Activated CD4-positive, alpha-beta T cell treated with anti-CD3 and anti-CD28 coated beads for 4 hours (primary cell): ENCODE measurements at regions not wholly inside any gene's neighbourhood (a gene's known extent, or its start where the extent isn't known, plus 50 kb on each side); places are given as distances from the start of the nearest gene placed in this dataset.
"Not testable (repeated sequence)": the region's sequence is repeated elsewhere in the genome, so short reads cannot be mapped to it uniquely, and the experiment has no call there.

Experiments
- DNase-seq, 2 donors: peaks; one replicate each; pipeline ENCODE4 v3.0.0-alpha.2; 2020

DNA sequence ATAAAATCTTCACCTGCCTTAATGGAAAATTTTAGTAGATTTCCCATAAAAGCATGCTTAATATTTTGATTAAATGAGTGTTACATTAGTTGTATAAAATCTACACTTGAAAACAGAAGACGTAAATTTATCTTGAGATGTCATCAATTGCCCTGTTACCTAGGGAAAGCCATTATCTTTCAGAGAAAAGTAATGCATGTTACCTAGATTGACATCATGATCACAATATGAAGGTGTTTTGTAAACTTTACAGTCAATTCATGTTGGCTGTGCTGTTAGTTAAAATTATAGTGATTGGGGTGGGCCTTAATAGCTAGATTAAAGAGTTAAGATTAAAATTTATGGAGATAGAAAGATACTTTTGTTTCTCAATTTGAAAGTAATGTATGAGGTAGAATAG is 293.2 kb upstream of the PCDH18 start:
- no peak for DNase-seq

DNA sequence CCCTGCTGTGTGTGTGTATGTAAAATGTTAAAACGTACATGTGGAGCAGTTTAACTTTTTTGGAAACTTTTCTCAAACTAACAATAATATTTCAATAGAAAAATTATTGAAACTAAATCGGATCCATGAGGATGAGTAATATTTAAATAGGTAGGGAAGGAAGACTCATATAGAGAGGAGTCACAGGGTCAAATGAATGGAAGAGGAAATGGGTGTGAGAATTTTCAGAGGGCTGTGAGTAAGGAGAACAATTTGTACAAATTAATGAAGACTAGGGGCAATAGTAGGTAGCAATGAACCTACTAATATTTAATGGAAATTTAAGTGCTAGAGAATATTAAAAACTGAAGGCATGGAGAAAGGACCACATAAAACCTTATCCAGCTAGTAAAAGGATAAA is 290.7 kb upstream of the PCDH18 start:
- DNase-seq = no peak

DNA sequence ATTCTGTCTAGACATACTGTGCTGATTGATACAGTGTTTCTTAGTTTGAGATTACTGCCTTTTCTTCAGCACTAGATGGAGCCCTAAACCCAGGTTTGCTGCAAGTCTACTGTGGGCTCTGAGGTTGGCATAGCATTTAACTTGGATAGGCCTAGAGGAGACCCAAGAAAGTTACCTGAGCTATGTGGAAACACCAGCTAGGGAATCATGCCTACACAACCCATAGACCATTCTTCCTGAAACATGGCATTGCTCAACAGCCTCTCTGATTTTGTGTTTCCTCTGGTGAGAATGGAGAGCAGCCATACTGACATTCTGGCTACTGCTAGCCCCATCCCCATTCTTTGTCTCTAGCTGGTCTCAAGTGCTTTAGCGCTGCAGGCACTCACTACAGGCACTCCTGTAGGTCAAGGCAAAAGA is 287.7 kb upstream of the PCDH18 start:
- no peak for DNase-seq

DNA sequence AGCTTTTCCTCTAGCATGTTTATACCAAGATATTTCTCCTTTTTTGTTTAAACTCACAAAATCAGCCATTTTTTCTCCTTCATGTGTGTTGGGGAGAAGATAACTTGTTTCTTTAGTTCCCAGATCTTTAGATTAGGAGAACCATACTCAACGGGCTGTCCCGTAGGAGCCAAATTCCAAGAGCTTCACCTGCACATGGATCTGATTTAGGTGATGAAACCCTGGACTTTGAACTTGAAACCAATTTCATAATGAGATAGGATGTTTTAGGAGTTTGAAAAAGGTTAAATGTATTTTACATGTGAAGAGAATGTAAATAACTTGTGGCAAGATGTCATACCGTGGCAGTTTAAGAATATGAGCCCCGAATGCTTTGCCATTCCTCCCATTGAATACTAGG is 280.0 kb upstream of the PCDH18 start:
- no peak for DNase-seq

DNA sequence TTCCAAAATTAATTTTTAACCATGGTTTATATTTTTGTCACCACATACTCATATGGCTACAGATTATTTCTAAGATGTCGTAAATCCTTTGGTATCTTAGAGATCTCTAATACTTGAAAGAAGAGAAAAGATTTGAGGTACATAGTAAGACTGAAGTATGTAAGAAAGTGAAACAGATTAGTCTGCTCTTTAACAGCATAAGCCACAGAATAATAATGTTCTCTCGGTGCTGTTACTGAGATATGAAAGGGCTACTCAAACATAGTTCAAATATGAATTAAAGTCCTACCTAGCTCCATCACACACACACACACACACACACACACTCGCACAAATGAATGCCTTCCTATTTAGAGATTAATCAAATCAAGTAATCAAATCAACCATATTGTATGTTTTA is 274.1 kb upstream of the PCDH18 start:
- DNase-seq = no peak

DNA sequence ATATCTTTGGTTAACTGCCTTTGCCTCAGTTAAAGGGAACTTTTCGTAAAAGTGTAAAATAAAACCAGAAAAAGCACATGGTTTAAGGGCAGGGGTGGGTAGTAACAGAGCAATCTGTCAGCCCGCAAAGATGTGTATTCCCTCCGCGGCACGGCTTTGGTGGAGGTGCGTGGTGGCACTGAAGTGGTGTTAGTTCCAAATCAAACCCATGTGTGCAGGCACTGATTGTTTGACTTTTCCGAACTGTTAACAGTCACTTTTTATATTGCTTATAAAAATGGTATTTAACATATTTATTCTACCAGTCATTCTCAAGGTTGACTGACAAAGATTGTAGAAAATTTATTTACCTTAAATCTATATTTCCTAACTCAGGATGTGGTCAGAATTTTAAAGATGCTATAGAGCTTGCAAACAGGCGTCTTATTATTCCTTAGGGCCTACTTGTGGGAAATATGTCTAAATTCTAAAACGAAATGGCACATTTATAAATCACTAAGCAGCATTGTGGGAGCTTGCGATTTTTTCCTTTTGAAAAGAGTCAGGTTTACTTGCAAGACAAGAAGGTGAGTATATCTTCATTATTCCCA is 272.7 kb upstream of the PCDH18 start:
- DNase-seq = no peak

DNA sequence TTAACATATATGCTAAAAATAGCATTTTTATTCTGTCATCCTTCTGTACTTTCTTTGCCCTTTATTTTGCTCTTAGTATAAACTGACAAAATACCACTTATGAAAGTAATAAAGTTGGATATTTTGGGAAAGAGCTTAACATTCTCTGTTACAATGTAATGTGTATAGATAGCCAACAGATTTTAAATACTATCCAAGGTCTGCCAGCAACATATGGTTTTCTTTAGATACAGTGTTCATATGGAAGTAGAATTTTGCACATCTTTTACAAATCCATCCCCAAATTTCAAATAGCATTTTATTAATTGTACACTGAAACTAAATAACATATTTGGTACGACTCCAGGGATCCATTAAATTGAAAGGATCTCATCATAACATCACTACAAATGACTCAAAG is 268.6 kb upstream of the PCDH18 start:
- DNase-seq = no peak

DNA sequence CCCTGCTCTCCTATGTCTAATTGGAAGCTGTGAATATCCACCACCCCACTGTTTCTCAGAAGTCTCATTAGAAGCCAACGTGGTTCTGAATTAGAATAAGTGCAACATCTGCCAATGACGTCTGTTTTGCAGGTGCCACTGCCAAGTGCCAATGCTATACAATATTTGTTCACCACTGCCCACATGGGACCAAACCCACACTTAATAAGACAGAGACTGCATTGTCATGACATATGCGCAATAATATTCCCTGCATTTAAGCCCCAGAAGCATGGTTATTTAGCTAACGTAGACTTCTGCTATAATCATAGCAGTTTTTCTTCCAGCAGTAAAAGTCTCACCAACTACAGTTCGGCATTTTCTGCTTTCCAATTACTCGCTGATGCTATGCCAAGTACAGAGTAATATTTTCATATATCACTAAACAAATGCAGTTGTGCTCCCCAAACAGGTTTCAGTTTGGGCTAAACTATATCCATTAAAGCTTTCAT is 262.5 kb upstream of the PCDH18 start:
- no peak for DNase-seq

DNA sequence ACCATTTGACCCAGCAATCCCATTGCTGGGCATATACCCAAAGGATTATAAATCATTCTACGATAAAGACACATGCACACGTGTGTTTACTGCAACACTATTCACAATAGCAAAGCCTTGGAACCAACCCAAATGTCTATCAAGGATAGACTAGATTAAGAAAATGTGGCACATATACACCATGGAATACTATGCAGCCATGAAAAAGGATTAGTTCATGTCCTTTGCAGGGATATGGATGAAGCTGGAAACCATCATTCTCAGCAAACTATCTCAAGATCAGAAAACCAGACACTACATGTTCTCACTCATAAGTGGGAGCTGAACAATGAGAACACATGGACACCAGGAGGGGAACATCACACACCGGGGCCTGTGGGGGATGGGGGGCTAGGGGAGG is 257.0 kb upstream of the PCDH18 start:
- DNase-seq = not testable (repeated sequence)

DNA sequence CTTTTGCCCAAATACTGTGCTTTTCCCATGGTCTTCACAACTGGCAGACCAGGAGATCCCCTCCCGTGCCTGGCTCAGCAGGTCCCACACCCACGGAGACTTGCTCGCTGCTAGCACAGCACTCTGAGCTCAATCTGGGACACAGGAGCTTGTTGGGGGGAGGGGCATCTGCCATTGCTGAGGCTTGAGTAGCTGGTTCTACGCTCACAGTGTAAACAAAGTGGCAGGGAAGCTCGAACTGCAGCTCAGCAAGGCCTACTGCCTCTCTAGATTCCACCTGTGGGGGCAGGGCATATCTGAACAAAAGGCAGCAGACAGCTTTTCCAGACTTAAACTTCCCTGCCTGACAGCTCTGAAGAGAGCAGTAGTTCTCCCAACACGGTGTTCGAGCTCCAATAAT is 251.6 kb upstream of the PCDH18 start:
- not testable (repeated sequence) for DNase-seq

DNA sequence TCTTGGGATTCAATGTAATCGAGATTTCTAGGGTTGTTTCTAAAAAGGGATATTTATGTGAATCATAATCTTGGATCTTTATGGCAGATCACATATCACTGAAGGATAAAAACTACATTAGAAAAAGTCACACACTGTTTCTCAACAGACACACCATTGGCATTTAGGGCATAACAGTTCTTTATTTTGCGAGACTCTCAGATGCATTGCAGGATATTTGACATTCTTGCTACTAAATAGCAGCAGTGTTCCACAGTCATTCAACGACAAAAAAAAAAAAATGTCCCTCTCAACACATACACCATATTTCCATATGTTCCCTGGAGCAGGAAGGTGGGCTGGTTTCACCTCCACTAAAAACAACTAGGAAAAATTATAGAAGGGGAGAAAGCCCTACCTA is 243.4 kb upstream of the PCDH18 start:
- no peak for DNase-seq

DNA sequence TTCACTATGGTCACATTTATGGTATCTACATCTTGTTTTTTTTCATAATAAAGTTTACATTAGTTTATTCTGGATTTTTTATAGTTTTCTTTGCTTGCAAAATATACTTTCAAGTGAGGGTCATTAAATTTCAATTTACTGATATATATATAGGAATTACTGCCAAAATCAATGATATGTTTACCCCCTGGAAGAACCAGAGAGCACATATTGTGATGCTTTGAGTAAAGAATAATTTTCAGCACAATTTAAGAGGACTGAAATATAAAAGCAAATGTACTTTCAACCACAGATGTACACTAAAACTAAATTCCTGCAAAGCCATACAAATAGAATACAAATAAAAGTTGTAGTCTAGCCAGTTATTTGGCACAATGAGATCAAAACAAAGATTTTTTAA is 242.2 kb upstream of the PCDH18 start:
- DNase-seq = no peak

DNA sequence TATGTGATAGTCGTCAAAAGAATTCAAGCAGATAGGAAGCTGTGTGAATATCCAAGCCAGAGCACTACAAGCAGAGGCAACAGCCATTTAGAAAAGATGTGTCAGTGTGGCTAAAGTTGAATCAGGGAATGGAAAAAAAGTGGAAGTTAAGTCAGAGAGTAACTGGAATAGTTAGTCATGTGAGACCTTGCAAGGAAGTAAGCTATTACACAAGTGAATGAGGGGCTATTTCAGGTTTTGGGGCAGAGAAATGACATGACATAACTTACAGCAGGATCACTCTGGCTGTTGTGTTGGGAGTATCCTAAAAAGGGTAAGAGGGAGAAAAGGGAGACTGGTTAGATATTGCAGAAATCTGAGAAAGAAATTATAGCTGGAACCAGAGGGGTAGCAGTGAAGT is 236.6 kb upstream of the PCDH18 start:
- no peak for DNase-seq

DNA sequence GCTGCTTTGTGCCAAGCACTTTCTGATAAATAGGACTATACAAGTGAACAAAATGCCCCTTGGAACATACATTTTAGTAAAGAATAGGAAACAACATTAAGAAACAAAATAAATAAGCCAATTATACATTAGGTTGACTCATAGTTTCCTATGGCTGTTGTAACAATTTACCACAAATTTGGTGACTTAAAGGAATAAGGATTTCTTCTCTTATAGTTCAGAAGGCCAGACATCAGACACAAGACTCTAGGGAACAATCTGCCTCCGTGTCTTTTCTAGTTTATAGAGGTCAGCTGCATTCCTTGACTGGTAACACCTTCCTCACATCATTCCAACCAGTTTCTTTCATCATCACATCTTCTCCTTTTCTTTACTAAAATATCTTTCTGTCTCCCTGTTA is 235.9 kb upstream of the PCDH18 start:
- no peak for DNase-seq

DNA sequence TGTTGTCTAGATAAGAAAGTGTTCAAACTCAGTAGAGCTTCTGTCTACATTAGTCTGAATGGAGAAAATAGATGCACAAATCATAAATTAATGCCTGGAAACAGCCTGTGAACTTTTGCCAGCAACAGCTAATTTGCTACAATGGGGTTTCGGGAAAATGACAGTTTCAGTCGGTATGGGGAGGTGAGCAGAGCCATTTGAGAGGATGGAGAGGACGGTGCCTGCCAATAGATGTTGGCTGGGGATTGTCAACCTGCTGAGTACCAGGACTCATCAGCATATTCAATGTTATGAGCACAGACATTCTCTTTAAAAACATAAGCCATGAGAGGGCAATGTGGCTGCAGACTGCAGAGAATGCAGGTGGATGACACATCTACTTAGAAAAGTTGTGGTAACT is 230.3 kb upstream of the PCDH18 start:
- DNase-seq = no peak

DNA sequence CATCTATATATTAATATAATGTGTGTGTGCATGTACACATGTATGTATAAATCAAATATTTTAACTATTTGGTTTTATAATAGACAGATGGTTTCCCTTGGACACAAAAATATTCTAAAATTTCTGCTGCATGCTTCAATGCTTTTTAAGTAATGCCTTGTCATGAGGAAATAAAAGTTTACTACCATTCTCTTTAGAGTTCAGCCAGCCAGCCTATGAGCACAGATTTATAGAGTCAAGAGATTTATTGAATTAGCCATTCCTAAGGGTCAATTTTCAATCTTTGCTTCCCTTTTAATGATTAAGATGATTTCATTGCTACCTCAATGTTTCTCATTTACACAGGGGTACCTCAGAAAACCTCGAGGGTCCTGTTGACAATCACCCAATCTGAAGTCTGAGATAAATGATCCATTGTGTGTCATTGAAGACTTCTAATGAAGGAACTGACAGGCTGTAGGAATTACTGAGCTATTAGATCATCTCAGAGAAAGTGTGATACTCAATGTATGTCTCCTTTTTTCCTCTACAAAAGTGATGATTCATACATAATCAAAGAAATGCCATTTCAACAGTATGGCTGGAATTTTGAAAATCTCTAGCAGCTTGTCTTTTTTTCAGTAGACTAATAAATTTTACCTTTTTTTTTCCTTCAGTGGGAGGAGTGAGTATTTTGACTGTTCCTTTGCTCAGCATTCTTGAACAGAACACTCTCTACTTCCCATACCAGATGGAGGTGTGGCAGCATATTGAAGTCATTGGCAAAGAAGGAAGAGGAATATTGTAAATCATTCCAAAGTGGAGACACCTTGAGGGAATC is 222.6 kb upstream of the PCDH18 start:
- DNase-seq = no peak

DNA sequence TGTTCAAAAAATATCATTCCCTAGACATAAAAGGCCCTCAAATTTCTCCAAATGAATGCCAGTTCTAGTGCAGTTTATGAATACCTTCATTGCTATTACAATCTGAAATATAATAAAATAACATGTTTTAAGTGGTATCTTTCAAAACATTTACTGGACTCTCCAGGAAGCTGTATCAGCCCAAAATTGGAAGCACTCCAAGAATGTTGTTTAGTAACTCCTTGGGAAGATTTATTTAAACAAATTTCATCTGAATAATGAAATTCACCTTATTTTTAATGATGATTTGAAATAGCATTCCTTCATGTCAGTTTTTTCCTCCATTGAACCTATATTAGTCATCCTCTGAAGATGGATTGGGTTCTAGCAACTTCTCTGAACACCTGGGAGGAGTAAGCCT is 217.2 kb upstream of the PCDH18 start:
- DNase-seq = no peak

DNA sequence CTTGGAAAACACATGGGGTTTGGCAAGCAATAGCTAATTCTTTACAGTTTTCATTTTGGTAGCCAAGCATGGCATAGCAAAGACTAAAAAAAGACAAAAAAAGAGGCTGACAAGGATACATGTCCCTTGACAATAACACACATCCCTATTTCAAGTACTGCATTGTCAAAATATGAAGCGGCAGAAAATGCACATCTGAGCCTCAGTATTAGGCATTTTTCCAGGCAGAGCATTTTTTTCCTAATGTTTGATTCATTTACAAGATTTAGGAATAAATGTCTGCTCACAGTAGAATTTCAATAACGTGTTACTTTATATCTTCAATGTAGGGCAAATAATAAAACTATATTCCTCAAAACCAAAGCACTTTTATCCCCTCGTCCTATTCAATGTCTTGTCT is 216.3 kb upstream of the PCDH18 start:
- no peak for DNase-seq

DNA sequence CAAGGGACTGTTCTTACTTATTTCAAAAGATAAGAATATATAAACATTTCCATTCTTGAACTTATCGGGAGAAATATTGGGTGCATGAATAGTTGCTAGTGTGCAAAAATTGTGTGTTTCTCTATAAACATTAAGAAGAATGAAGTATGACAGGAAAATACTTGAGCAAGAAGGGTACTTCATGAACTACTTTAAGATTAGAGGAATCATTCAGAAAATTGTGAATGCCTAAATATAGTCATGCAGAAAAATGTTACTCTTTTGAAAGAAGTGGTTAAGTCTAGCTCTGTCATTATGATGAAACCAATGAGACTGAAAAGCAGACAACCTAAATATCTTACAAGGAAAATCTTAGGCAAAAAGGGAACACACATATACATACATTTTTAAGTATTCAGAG is 207.8 kb upstream of the PCDH18 start:
- no peak for DNase-seq

DNA sequence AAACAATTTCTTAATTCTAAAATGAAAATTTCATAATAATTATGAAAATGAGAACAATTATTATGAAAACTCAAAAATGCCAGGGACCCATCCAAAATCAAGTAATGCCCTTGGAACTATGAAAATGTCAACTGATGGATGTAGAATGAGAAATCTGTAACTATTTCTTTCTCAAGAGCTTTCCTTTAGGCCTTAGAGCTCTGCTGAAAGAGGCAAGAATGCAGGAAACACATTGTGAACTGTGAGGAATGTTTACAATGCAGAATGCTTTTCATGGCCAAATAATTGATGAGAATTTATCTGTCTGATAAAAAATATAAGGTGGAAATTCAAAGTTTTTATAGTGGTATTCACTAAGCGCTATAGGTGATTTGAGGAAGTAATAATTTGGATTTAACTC is 207.1 kb upstream of the PCDH18 start:
- DNase-seq = no peak

DNA sequence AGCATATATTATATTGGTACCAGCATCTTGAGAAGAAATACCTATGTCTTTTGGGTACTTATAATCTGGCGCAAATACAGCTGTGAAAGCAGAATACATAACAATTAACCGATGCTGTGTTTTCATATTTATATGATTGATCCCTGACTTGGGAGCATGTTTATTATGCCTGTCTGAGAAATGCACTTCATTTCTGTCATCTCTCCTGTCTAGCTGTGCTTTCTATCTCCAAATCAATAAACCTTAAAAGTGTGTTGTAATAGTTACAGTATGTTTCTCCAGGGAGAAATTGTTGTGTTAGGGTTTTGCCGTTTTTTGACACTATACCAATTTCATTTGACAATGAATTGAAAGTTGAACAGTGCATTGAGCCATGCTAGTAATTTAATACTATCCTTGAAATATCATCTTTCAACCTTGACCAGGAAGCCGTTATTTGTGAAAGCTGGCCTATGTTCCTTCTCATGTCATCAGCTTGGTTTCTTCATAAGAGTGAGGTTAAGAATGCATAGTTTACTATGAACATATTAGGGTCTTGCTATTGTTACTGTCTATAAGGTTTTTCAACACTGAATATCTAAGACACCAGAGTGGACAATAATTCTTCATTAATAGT is 206.2 kb upstream of the PCDH18 start:
- no peak for DNase-seq

DNA sequence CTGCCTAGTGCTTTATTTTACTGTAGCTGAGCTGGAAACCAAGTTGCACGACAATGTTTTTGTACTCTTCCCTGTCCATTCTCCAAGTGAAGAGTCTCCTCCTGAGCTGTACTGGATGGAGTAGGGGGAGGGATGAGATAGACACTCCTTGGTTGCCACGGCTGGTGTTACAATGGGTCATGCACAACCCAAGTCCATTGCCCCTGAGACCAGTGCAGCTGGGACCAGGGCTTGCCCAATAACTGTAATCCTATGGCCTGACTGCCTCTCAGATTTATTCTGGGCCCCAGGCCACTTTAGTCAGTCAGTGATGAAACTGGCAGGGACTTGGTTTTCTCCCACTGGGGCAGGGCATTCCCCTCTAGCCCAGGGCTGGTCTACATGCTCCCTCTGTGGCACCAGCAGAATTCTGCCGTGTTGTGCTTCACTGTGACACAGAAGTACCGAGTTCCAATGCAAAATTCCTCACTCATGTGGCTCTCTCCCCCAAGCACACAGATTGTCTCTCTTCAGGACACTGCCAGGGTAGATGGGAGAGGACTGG is 203.3 kb upstream of the PCDH18 start:
- DNase-seq = no peak

DNA sequence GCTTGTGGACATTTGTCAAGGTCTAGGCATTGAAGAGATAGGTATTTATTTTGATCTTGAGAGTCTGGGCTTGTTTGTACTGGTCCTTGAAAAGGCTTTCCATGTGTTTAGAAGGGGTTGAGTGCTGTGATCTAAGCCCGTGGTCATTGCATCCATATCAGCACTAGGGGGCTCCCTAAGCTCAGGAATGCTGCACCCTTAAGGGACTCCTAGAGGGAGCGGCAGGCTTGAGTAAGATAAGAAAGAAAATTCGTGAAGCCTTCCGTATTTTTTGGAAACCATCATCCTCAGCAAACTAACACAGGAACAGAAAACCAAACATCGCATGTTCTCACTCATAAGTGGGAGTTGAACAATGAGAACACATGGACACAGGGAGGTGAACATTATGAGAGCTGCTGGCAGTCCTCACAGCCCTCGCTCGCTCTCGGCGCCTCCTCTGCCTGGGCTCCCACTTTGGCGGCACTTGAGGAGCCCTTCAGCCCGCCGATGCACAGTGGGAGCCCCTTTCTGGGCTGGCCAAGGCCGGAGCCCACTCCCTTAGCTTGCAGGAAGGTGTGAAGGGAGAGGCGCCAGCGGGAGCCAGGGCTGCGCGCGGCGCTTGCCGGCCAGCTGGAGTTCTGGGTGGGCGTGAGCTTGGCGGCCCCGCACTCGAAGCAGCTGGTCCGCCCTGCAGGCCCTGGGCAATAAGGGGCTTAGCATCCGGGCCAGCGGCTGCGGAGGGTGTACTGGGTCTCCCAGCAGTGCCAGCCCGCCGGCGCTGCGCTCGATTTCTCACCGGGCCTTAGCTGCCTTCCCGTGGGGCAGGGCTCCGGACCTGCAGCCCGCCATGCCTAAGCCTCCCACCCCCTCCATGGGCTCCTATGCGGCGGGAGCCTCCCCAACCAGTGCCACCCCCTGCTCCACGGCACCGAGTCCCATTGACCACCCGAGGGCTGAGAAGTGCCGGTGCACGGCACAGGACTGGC is 201.2 kb upstream of the PCDH18 start:
- DNase-seq = not testable (repeated sequence)
